Fibroblast of the conjunctiva (primary cell): ENCODE measurements at regions not wholly inside any gene's neighbourhood (a gene's known extent, or its start where the extent isn't known, plus 50 kb on each side); places are given as distances from the start of the nearest gene placed in this dataset.
"Not testable (repeated sequence)": the region's sequence is repeated elsewhere in the genome, so short reads cannot be mapped to it uniquely, and the experiment has no call there.

Experiments used
- DNase-seq: peaks from one replicate; pipeline ENCODE4 v3.0.0-alpha.2; 2010; ENCODE audit warnings: low read depth

- DNase-seq = no peak
Observed at GRCh38 chr1:199044191-199044590, 405.4 kb downstream of the PTPRC start.

GRCh38 chr1:199046618-199047017 is 407.8 kb downstream of the PTPRC start:
- DNase-seq = no peak

GRCh38 chr1:199054694-199055093 is 415.9 kb downstream of the PTPRC start:
- DNase-seq = no peak

GRCh38 chr1:199057322-199057721 is 418.5 kb downstream of the PTPRC start:
- DNase-seq = no peak

GRCh38 chr1:199058281-199058680 is 419.4 kb downstream of the PTPRC start:
- no peak for DNase-seq

GRCh38 chr1:199064971-199065370 is 426.1 kb downstream of the PTPRC start:
- no peak for DNase-seq

- DNase-seq = no peak
Observed at GRCh38 chr1:199067483-199067882, 428.6 kb downstream of the PTPRC start.

GRCh38 chr1:199071080-199071479 is 432.2 kb downstream of the PTPRC start:
- DNase-seq = no peak

GRCh38 chr1:199073166-199073565 is 434.3 kb downstream of the PTPRC start:
- no peak for DNase-seq

- no peak for DNase-seq
Observed at GRCh38 chr1:199075792-199076191, 437.0 kb downstream of the PTPRC start.

- DNase-seq = no peak
Observed at GRCh38 chr1:199079994-199080393, 441.2 kb downstream of the PTPRC start.

- no peak for DNase-seq
Observed at GRCh38 chr1:199081739-199082138, 442.9 kb downstream of the PTPRC start.

- DNase-seq = no peak
Observed at GRCh38 chr1:199082778-199083389, 444.0 kb downstream of the PTPRC start.

- DNase-seq = no peak
Observed at GRCh38 chr1:199083680-199084079, 444.8 kb downstream of the PTPRC start.

GRCh38 chr1:199084293-199084692 is 445.5 kb downstream of the PTPRC start:
- DNase-seq = no peak

- no peak for DNase-seq
Observed at GRCh38 chr1:199085903-199086302, 447.1 kb downstream of the PTPRC start.

GRCh38 chr1:199087144-199087543 is 448.3 kb downstream of the PTPRC start:
- DNase-seq = no peak

- DNase-seq = no peak
Observed at GRCh38 chr1:199089393-199090122, 450.7 kb downstream of the PTPRC start.

GRCh38 chr1:199095628-199096027 is 456.8 kb downstream of the PTPRC start:
- not testable (repeated sequence) for DNase-seq

- DNase-seq = no peak
Observed at GRCh38 chr1:199096591-199096990, 457.8 kb downstream of the PTPRC start.

GRCh38 chr1:199098468-199098867 is 459.6 kb downstream of the PTPRC start:
- no peak for DNase-seq

- DNase-seq = no peak
Observed at GRCh38 chr1:199101139-199101538, 462.3 kb downstream of the PTPRC start.

GRCh38 chr1:199101635-199102034 is 462.8 kb downstream of the PTPRC start:
- no peak for DNase-seq

- DNase-seq = no peak
Observed at GRCh38 chr1:199102239-199102638, 463.4 kb downstream of the PTPRC start.
